ENCODE measurements at regions not wholly inside any gene's neighbourhood (a gene's known extent, or its start where the extent isn't known, plus 50 kb on each side); places are given as distances from the start of the nearest gene placed in this dataset.

GRCh38 chr2:14348247-14348646 is 284.3 kb upstream of the LRATD1 start:
- DNase-seq (ENCODE audit: low spot score), result no peak

GRCh38 chr2:14350856-14351255 is 281.7 kb upstream of the LRATD1 start:
- no peak for DNase-seq (ENCODE audit: low spot score)

GRCh38 chr2:14352067-14352466 is 280.4 kb upstream of the LRATD1 start:
- DNase-seq (ENCODE audit: low spot score), result no peak

- DNase-seq (ENCODE audit: low spot score), result no peak
Measured at GRCh38 chr2:14354231-14354630, 278.3 kb upstream of the LRATD1 start.

- no peak for DNase-seq (ENCODE audit: low spot score)
Measured at GRCh38 chr2:14355102-14355501, 277.4 kb upstream of the LRATD1 start.

GRCh38 chr2:14358339-14358738 is 274.2 kb upstream of the LRATD1 start:
- DNase-seq (ENCODE audit: low spot score), result no peak

- DNase-seq (ENCODE audit: low spot score), result no peak
Measured at GRCh38 chr2:14358774-14359173, 273.7 kb upstream of the LRATD1 start.

- no peak for DNase-seq (ENCODE audit: low spot score)
Measured at GRCh38 chr2:14363137-14363536, 269.4 kb upstream of the LRATD1 start.

- DNase-seq (ENCODE audit: low spot score), result no peak
Measured at GRCh38 chr2:14363976-14364375, 268.5 kb upstream of the LRATD1 start.

GRCh38 chr2:14364471-14364870 is 268.0 kb upstream of the LRATD1 start:
- no peak for DNase-seq (ENCODE audit: low spot score)

GRCh38 chr2:14385043-14385442 is 247.5 kb upstream of the LRATD1 start:
- DNase-seq (ENCODE audit: low spot score), result no peak

- no peak for DNase-seq (ENCODE audit: low spot score)
Measured at GRCh38 chr2:14387332-14387731, 245.2 kb upstream of the LRATD1 start.

DNA sequence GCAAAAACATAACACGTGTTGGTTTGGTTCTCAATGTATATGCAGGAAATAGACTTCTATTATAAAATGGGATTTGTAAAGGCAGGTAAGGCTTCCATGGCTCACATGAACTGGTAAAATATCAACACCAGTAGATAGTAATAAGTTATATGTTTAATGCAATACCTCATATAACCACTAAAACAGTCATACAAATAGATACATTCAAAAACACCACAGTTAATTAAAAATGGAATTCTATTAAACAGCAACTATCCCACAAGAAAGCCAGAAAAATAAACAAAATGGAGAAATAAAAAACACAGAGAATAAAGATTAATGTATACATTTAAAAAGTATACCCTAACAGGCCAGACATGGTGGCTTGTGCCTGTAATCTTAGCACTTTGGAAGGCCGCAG is 243.8 kb upstream of the LRATD1 start:
- DNase-seq (ENCODE audit: low spot score), result no peak

DNA sequence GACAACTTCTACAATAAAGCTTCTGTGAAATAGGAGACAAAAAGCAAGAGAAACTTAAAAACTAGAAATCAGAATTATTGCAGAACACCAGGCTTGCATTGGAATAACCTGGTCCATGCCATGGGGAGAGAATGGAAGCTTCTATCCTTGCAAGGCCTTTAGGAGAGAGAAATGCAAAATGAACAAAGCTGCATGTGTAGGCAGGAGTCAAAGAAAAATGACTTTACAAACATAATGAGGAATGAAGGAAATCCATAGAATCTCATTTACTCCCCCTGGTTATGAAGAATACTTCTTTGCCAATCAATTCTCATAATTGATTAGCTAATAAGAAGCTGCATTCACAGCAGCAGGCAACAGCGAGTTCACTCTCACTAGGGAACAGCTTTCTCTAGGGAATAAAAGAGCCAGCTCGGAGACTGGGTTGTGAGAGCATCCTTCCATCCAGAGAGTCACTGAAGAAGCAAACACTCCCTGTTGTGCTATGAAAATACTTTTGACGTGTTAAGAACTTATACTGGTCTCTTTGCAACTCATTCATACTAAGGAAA is 235.9 kb upstream of the LRATD1 start:
- DNase-seq (ENCODE audit: low spot score), result no peak

GRCh38 chr2:14398641-14399040 is 233.9 kb upstream of the LRATD1 start:
- no peak for DNase-seq (ENCODE audit: low spot score)

DNA sequence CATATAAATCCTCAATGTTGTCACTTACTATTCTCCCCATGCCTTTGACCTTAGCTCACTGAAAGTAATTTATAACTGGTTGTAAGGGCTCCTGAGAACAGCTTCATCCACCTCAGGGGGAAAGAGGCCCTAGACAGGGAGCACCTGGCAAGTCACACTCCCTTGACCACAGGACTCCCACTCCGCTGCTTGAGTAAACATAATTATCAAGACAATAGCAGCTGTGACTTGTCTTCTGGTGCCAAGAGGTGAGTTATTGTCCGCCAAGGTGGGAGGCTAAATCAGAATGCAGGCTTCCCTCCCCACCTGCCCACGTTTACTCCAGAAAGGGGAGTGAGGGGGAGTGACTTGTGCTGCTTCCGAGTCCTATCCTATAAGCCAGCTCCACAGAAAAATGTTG is 230.6 kb upstream of the LRATD1 start:
- no peak for DNase-seq (ENCODE audit: low spot score)

GRCh38 chr2:14408695-14409094 is 223.8 kb upstream of the LRATD1 start:
- DNase-seq (ENCODE audit: low spot score), result no peak

DNA sequence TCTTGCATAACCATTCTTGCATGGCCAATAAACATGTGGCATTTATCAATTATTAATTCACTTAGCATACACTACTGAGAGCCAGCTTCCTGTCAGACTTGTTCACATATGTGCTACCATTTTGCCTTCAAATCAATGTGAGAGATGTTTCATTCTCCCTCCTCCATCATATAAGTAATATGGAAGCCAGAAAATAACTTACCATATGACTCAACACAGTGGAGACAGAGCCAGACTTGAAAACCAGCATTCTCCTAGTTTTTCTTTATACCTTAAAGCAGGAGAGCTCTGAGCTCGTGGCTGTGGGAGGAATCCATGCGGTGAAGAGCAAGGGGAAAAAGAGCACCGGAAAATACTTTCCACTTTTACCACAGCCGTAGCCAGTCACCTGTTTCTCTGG is 215.0 kb upstream of the LRATD1 start:
- DNase-seq (ENCODE audit: low spot score), result no peak

GRCh38 chr2:14418115-14418514 is 214.4 kb upstream of the LRATD1 start:
- DNase-seq (ENCODE audit: low spot score), result no peak

GRCh38 chr2:14420851-14421250 is 211.7 kb upstream of the LRATD1 start:
- DNase-seq (ENCODE audit: low spot score), result no peak

DNA sequence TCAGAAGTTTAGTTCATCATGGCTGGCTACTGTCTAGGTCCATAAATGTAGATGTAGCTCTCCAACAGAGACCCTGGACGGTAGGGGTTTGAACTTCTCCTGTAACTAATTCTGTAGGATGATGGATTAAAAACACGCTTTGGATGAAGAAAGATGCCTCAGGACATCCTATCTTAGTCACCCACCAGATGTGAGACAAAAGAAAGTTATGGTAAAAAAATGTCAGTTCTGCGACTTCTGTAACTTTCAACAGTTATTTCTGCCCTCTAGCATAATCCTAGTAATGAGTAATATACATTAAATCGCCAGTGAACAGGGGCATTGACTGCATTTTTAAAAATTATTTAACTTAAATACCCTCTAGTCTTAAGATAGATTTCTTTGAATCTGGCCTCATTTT is 210.1 kb upstream of the LRATD1 start:
- no peak for DNase-seq (ENCODE audit: low spot score)

DNA sequence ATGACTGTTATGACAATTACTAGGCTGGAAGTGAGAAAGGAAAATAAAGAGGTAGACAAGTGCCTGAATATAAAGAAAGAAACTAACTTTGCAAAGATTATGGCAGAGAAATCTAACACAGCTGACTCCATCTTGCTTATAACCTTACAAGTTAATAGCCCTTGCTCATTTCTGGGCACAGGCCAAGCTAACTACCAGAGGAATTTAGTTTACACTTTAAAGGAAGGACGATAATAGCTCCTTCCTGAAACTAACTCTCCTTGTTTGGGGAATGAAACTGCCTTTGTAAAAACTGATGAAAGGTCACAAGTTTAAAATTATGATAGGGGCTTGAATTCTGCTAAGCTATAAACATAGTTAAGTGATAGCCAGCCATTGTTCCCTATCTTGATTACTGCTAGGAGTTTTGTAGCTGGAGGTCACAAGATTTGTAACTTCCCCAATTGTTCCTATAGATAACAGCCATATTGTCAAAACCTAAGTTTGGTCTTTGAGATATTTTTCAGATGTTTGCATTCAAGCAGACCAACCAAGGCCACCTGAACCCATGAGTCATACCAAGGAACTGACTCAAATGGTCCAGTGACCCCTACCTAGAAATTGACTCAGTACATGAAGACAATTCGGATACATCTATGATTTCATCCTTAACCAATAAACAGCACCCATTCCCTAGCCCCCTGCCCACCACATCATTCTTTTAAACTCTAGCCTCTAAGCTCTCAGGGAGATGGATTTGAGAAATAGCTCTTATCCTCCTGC is 209.2 kb upstream of the LRATD1 start:
- no peak for DNase-seq (ENCODE audit: low spot score)

- DNase-seq (ENCODE audit: low spot score), result no peak
Measured at GRCh38 chr2:14424478-14425390, 207.8 kb upstream of the LRATD1 start.

All from globus pallidus (tissue), 1 donor.